ENCODE measurements at regions not wholly inside any gene's neighbourhood (a gene's known extent, or its start where the extent isn't known, plus 50 kb on each side); places are given as distances from the start of the nearest gene placed in this dataset.

GRCh38 chr10:33496096-33496495 is 161.6 kb upstream of the NRP1 start:
- DNase-seq (ENCODE audit: low read depth in 1 of 2, low spot score in 1 of 2) = no peak
- H3K4me3 ChIP-seq (replicated peaks; ENCODE audit: insufficient read depth, low read length) = no peak overlapping the region
- TF ChIP-seq GABPA (IDR thresholded peaks at IDR 0.05; ENCODE audit: low read depth) = no peak
- no peak for TF ChIP-seq CTCF (IDR thresholded peaks at IDR 0.05; ENCODE audit: insufficient read depth, low read length)
- no peak for TF ChIP-seq SPI1 (IDR thresholded peaks at IDR 0.05; ENCODE audit: borderline replicate concordance, low read depth)
- no peak for TF ChIP-seq POLR2AphosphoS5 (IDR thresholded peaks at IDR 0.05; ENCODE audit: low read depth)
- no peak for TF ChIP-seq REST (IDR thresholded peaks at IDR 0.05; ENCODE audit: insufficient replicate concordance, low read depth)

GRCh38 chr10:33494694-33495265 is 160.3 kb upstream of the NRP1 start:
- no peaks in the 10 kb centered on the region for H3K27me3 ChIP-seq (ENCODE audit: insufficient read depth, poor library complexity, severe bottlenecking)
- no peak overlapping the region for H3K27ac ChIP-seq (replicated peaks)

More at GRCh38 chr10:33496096-33496495, 161.6 kb upstream of the NRP1 start:
- H3K27me3 ChIP-seq (ENCODE audit: insufficient read depth, poor library complexity, severe bottlenecking) = no peaks in the 10 kb centered on the region
- H3K27ac ChIP-seq (replicated peaks) = no peak overlapping the region

More at GRCh38 chr10:33494694-33495265, 160.3 kb upstream of the NRP1 start:
- TF ChIP-seq SPI1 (IDR thresholded peaks at IDR 0.05; ENCODE audit: borderline replicate concordance, low read depth) (no peak), REST (IDR thresholded peaks at IDR 0.05; ENCODE audit: insufficient replicate concordance, low read depth) (no peak), CTCF (IDR thresholded peaks at IDR 0.05; ENCODE audit: insufficient read depth, low read length) (no peak), GABPA (IDR thresholded peaks at IDR 0.05; ENCODE audit: low read depth) (no peak), POLR2AphosphoS5 (IDR thresholded peaks at IDR 0.05; ENCODE audit: low read depth) (no peak)
- no peak for DNase-seq (ENCODE audit: low read depth in 1 of 2, low spot score in 1 of 2)
- no peak overlapping the region for H3K4me3 ChIP-seq (replicated peaks; ENCODE audit: insufficient read depth, low read length)

Measured in HL-60 (cell line).